ENCODE measurements at regions not wholly inside any gene's neighbourhood (a gene's known extent, or its start where the extent isn't known, plus 50 kb on each side); places are given as distances from the start of the nearest gene placed in this dataset.

DNA sequence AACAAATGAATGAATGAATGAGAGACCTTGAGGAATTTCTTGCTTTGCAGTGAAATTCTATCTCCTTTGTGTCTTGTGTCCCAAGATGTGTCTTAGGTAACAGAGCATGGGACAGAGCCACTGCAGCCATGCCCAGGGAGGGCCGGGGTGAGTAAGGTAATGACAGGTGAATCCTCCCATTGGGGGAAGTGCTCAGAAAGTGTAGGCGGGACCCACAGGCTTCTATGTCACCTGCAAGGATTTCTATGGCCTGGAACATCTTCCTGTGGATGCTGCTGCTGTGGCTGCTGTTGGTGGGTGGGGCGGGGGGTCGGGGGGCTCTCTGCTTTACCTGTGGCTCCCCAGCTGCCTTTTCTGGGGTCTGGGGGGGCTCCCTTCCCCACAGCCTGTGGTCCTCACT, 133.6 kb upstream of the IER5L start:
- Histone ChIP-seq H3K4me3 (ENCODE audit: severe bottlenecking) (no peak overlapping the region), H3K9me3 (ENCODE audit: severe bottlenecking) (no peaks in the 10 kb centered on the region), H3K27me3 (ENCODE audit: insufficient read depth, poor library complexity, severe bottlenecking) (no peaks in the 10 kb centered on the region), H3K4me1 (ENCODE audit: insufficient read depth, poor library complexity, severe bottlenecking) (no peaks in the 10 kb centered on the region), H3K36me3 (ENCODE audit: low read depth) (no peaks in the 10 kb centered on the region), H3K27ac (ENCODE audit: poor library complexity, severe bottlenecking) (no peak overlapping the region)
- DNase-seq (ENCODE audit: low spot score): no peak
- TF ChIP-seq, protein P1, sequence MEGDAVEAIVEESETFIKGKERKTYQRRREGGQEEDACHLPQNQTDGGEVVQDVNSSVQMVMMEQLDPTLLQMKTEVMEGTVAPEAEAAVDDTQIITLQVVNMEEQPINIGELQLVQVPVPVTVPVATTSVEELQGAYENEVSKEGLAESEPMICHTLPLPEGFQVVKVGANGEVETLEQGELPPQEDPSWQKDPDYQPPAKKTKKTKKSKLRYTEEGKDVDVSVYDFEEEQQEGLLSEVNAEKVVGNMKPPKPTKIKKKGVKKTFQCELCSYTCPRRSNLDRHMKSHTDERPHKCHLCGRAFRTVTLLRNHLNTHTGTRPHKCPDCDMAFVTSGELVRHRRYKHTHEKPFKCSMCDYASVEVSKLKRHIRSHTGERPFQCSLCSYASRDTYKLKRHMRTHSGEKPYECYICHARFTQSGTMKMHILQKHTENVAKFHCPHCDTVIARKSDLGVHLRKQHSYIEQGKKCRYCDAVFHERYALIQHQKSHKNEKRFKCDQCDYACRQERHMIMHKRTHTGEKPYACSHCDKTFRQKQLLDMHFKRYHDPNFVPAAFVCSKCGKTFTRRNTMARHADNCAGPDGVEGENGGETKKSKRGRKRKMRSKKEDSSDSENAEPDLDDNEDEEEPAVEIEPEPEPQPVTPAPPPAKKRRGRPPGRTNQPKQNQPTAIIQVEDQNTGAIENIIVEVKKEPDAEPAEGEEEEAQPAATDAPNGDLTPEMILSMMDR (IDR thresholded peaks at IDR 0.05; ENCODE audit: poor library complexity, severe bottlenecking): no peak
- no peak for ATAC-seq (ENCODE audit: low read depth)

DNA sequence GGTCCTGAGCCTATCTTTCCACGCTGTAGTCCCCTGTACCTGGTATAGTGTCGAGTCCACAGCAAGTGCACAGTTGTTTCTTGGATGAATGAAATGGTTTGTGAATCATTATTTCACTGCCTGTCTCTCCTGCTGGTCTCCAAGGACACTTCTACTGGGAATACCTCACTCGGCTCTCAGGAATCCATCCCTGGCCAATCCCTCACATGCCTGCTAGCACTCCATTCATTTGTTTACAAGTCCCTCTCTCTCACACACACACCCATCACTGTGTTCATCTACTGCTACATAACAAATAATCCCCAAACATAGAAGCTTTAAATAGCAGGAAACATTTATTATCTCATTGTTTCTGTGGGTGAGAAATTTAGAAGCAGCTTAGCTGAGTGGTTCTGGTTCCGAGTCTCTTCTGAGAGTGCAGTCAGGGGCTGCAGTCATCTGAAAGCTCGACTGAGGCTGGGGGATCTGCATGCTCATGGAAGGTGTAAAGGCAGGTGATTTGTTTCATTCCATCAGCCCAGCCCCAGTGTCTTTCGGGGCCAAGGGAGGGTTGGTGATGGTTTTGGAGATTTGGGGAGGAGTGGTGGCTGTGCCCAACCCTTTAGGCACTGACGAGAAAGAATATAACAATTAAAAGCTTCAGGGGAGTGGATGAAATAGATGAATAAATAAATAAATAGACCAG, 132.7 kb upstream of the IER5L start:
- Histone ChIP-seq H3K4me3 (ENCODE audit: severe bottlenecking) (no peak overlapping the region), H3K27me3 (ENCODE audit: insufficient read depth, poor library complexity, severe bottlenecking) (no peaks in the 10 kb centered on the region), H3K9me3 (ENCODE audit: severe bottlenecking) (no peaks in the 10 kb centered on the region), H3K27ac (ENCODE audit: poor library complexity, severe bottlenecking) (no peak overlapping the region), H3K36me3 (ENCODE audit: low read depth) (no peaks in the 10 kb centered on the region), H3K4me1 (ENCODE audit: insufficient read depth, poor library complexity, severe bottlenecking) (no peaks in the 10 kb centered on the region)
- ATAC-seq (ENCODE audit: low read depth) (no peak), DNase-seq (ENCODE audit: low spot score) (no peak)
- TF ChIP-seq, protein P1 (IDR thresholded peaks at IDR 0.05; ENCODE audit: poor library complexity, severe bottlenecking): no peak

DNA sequence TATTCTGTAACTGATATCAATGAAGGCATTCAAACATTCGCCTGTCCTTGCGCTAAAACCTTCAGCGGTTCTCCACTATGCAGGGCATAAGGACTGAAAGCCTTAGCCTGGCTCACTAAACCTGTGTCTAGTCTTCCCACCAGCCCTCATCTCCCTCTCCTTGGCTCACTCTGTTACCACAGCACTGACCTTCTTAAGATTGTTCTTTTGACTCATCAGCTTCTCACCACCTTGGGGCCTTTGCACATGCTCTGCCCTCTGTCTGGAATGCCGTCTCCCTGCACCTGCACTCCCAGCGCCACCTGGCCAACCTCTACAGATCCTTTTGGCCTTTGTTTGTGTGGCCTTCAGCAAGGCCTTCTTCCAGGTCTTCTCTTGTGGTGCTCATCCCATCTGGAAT, 131.8 kb upstream of the IER5L start:
- no peak overlapping the region for H3K4me3 ChIP-seq (ENCODE audit: severe bottlenecking)
- no peak overlapping the region for H3K27ac ChIP-seq (ENCODE audit: poor library complexity, severe bottlenecking)
- no peak for ATAC-seq (ENCODE audit: low read depth)

DNA sequence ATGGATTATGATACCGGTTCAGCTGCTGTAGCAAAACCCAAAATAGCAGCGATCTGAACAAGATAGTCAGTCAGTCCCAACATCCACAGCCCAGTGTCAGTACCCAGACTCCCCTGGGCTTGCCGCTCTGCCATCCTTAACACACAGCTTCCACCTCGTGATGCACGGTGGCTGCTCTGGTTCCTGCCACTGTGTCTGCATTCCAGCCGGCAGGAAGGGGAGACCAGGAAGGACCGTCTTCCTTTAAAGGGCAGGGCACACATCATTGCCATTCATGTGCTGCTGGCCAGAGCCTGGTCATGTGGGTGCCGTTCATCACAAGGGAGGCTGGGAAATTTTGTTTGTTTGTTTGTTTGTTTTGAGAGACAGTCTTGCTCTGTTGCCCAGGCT, 131.0 kb upstream of the IER5L start:
- H3K27ac ChIP-seq (ENCODE audit: poor library complexity, severe bottlenecking): no peak overlapping the region
- TF ChIP-seq, protein P1 (IDR thresholded peaks at IDR 0.05; ENCODE audit: poor library complexity, severe bottlenecking): no peak
- ATAC-seq (ENCODE audit: low read depth) (no peak), DNase-seq (ENCODE audit: low spot score) (no peak)
- H3K9me3 ChIP-seq (ENCODE audit: severe bottlenecking): no peaks in the 10 kb centered on the region
- no peaks in the 10 kb centered on the region for H3K4me1 ChIP-seq (ENCODE audit: insufficient read depth, poor library complexity, severe bottlenecking)
- H3K4me3 ChIP-seq (ENCODE audit: severe bottlenecking): no peak overlapping the region
- H3K27me3 ChIP-seq (ENCODE audit: insufficient read depth, poor library complexity, severe bottlenecking): no peaks in the 10 kb centered on the region
- H3K36me3 ChIP-seq (ENCODE audit: low read depth): no peaks in the 10 kb centered on the region

More for the DNA sequence above, 131.8 kb upstream of the IER5L start:
- TF ChIP-seq, protein P1 (IDR thresholded peaks at IDR 0.05; ENCODE audit: poor library complexity, severe bottlenecking): no peak
- no peaks in the 10 kb centered on the region for H3K4me1 ChIP-seq (ENCODE audit: insufficient read depth, poor library complexity, severe bottlenecking)
- H3K27me3 ChIP-seq (ENCODE audit: insufficient read depth, poor library complexity, severe bottlenecking): no peaks in the 10 kb centered on the region
- no peaks in the 10 kb centered on the region for H3K36me3 ChIP-seq (ENCODE audit: low read depth)
- H3K9me3 ChIP-seq (ENCODE audit: severe bottlenecking): no peaks in the 10 kb centered on the region
- DNase-seq (ENCODE audit: low spot score): no peak

- TF ChIP-seq, protein P1 (IDR thresholded peaks at IDR 0.05; ENCODE audit: poor library complexity, severe bottlenecking): no peak
- ATAC-seq (ENCODE audit: low read depth) (no peak), DNase-seq (ENCODE audit: low spot score) (peak; percentile 7)
- no peak overlapping the region for H3K4me3 ChIP-seq (ENCODE audit: severe bottlenecking)
- peaks cover 3% of the 10 kb centered on the region for H3K9me3 ChIP-seq (ENCODE audit: severe bottlenecking)
- H3K27me3 ChIP-seq (ENCODE audit: insufficient read depth, poor library complexity, severe bottlenecking): no peaks in the 10 kb centered on the region
- H3K27ac ChIP-seq (ENCODE audit: poor library complexity, severe bottlenecking): no peak overlapping the region
- no peaks in the 10 kb centered on the region for H3K36me3 ChIP-seq (ENCODE audit: low read depth)
- H3K4me1 ChIP-seq (ENCODE audit: insufficient read depth, poor library complexity, severe bottlenecking): no peaks in the 10 kb centered on the region
Measured at GRCh38 chr9:129307227-129307970, 129.3 kb upstream of the IER5L start.

All from RWPE2 (cell line).